IPS-15b (cell line): ENCODE measurements at regions not wholly inside any gene's neighbourhood (a gene's known extent, or its start where the extent isn't known, plus 50 kb on each side); places are given as distances from the start of the nearest gene placed in this dataset.
"Not testable (repeated sequence)": the region's sequence is repeated elsewhere in the genome, so short reads cannot be mapped to it uniquely, and the experiment has no call there.

Experiments
- H3K27me3 ChIP-seq: one replicate; pipeline ENCODE4 v1.6.1; 2013; ENCODE audit warnings: low read length; ENCODE audit not compliant: control insufficient read depth, insufficient read depth
- H3K36me3 ChIP-seq: one replicate; pipeline ENCODE4 v1.6.1; 2013; ENCODE audit warnings: low read length; ENCODE audit not compliant: control insufficient read depth, insufficient read depth
- H3K4me1 ChIP-seq: one replicate; pipeline ENCODE4 v1.6.1; 2013; ENCODE audit warnings: mild to moderate bottlenecking, low read length; ENCODE audit not compliant: control insufficient read depth, insufficient read depth
- H3K4me3 ChIP-seq: one replicate; pipeline ENCODE4 v1.5.1; 2013; ENCODE audit warnings: low read depth, low read length
- H3K9ac ChIP-seq: one replicate; pipeline ENCODE4 v1.6.1; 2013; ENCODE audit warnings: low read depth, mild to moderate bottlenecking, low read length
- H3K9me3 ChIP-seq: one replicate; pipeline ENCODE4 v1.6.1; 2013; ENCODE audit warnings: mild to moderate bottlenecking, low read length; ENCODE audit not compliant: control insufficient read depth, insufficient read depth

DNA sequence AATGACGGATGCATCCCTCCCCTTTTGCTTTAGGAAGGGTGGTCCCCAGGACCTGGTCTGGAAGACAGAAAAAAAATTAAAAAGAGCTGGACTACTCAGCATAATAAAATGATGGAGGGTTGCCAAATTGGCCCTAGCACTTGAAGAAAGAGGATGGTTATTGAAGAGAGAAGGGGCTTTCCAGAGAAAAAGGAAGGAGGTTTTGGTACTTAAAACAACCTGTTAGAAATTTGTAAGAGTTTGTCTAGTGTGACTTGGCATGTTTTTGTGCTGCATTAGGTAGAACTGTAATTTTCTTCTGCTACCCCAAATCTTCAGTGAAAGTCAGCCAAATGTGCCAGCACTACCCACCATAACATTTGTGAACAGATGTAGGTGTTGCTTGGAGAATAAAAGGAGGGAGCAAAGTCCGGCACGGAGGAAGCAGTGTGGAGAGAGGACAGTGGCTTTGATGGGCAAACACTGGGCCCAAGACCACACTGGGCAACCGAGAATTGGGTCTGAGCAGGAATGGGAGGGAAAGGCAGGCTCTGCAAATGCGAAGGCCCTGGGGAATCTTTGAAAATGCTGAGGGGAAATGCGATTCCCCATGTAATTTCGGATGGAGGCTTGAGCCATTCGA is 160.9 kb downstream of the QRSL1 start:
- Histone ChIP-seq H3K9me3 (no peaks in the 10 kb centered on the region), H3K4me1 (no peaks in the 10 kb centered on the region), H3K9ac (no peak overlapping the region), H3K4me3 (no peak overlapping the region), H3K27me3 (no peaks in the 10 kb centered on the region), H3K36me3 (no peaks in the 10 kb centered on the region)

DNA sequence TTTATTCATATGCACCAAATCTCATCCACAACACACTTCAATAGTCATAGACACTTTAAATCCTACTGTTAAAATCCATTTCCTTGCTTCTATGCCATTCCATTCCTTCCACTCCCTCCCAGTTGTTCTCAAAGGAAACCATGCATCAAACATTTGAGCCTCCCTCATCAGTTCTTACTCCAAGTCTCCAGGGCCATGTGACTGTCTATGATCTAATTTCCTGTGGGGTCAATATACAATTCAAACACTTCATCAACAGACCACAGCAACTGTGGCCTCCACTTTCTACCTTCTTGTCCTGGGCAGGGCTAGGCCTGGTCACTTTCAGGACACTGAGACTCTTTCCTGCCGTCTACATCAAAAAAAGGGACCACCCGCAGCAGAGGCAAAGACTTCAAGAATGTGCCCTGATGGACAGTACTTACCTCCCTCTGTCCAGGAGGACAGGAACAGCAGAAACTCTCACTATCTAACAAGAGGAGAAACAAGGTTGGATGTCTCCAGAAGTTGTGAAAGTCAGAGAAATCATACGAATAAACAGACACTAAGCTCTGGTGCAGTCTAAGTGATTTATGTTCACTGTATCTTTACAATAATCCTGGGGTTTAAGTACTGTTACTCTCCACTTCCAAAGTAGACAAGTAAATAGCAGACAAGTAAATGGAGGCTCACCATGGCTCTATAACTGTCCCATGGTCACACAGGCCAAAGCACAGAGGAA is 160.2 kb downstream of the QRSL1 start:
- Histone ChIP-seq H3K4me1 (no peaks in the 10 kb centered on the region), H3K9ac (no peak overlapping the region), H3K36me3 (no peaks in the 10 kb centered on the region), H3K9me3 (no peaks in the 10 kb centered on the region), H3K4me3 (no peak overlapping the region), H3K27me3 (no peaks in the 10 kb centered on the region)

DNA sequence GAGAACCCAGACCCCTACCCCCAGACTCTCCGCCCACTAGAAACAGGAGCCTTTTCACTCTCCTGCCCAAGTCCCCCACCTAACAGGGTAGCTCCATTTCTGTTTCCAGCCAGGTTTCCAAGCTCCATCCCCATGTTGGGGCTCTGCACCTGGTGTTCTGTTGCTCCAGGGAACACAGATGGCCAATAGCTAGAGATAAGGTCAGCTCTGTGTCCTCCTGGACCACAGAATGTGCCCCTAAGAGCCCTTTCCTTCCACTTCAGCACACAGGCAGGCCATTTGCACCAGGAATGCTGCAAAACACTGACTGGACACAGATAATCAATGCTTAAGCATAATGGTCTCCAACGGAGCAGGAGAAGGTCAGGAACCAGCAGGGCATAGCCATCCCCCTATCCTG is 159.4 kb downstream of the QRSL1 start:
- Histone ChIP-seq H3K27me3 (no peaks in the 10 kb centered on the region), H3K9ac (no peak overlapping the region), H3K36me3 (no peaks in the 10 kb centered on the region), H3K4me3 (no peak overlapping the region), H3K4me1 (no peaks in the 10 kb centered on the region), H3K9me3 (no peaks in the 10 kb centered on the region)

DNA sequence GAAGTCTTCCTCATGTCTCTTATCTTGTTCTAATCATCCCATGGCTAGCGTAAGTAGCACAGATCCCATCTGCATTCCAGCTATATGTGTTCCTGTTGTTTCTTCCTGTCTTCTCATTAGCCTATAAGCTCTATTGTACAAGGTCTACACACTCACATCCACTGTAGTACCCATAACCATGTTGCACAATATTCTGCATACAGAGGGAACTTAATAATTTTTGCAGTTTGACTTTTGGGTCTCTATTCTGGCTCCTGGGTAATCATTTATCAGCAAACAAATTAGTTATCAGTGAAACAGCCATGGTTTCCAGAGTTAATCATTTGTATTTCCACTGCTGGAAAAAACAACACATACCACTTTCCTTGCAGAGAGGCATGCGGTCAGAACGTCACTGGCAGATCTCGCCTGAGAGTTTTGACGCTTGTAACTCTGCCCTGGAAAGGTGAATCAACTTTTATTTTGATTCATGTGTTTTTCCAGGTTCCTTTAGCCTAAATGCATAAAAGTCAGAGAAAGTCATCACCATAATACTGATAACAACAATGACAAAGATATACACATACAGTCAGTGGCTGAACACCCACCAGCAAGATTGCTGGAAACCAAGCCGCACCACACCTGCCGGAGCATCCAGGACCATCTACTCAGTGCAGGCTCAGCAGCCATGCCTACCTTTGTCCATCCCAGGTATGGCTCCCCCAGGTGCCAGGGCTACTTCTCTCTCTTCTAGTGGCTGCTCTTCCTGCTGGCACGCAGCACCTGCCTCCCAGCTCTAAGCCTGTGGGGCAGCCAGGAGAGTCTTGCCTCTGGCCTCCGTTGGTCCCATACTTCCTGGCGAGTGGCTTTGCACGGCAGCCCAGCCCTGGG is 158.2 kb downstream of the QRSL1 start:
- peaks cover 3% of the 10 kb centered on the region for H3K4me1 ChIP-seq
- H3K9ac ChIP-seq: no peak overlapping the region
- H3K36me3 ChIP-seq: no peaks in the 10 kb centered on the region
- H3K9me3 ChIP-seq: no peaks in the 10 kb centered on the region
- no peak overlapping the region for H3K4me3 ChIP-seq
- H3K27me3 ChIP-seq: no peaks in the 10 kb centered on the region

DNA sequence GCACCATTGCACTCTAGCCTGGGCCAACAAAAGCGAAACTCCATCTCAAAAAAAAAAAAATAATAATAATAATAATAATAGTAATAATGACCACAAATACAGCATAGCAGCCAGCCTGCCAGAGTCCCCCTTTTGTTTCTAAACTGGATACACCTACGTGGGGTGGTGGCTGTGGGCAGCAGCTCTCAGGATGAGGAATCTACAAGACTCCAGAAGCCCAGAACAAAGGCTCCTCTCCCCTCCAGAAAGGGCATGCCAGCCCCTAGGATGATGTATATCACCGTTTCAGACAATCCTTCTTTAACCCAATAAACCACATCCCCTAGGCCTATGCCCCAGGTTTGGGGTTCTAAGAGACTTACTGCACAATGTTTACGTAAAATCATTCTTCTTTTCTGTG is 155.9 kb downstream of the QRSL1 start:
- Histone ChIP-seq H3K4me3 (no peak overlapping the region), H3K9ac (no peak overlapping the region)

DNA sequence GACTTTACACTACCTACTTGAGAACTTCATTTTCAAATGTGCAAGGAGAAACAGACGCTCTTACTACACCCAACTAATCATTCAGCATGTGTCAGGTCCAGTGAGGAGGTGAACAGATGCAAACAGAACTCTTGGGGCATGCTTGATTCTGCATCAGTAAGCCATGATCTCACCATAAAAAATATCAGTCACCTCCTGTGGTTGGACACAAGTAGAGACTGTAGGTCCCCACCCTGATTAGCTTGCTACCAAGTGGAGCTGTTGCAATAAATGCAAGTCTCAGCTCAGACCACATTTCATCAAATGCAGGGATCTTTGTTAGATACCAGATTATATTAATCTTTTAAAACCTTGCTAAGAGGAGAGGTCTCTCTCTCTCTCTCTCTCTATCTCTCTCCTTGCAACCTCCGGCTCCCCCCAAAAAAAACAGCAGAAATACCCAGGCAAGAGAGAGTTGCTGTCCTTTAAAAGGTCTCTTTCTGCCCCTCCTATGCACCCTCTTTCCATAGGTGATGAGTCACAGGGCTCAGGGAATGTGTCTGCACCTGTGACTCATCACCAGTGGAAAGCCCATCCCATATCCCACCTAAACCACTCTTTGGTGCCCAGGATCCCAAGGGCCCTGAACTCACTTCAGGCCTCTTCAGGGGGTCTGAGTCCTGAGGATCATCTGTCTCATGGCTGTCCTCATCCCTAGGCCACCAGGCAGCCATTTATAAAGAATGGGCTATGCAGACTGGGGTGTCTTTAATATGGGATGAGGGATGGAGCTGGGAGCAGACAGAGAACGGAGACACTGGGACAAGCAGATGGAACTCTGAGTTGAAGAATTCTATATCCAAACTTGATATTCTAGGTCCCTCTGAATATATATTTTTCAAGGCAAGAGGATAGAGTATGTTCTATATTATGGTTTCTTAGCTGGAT is 154.5 kb downstream of the QRSL1 start:
- Histone ChIP-seq H3K9ac (no peak overlapping the region), H3K4me3 (no peak overlapping the region), H3K27me3 (no peaks in the 10 kb centered on the region), H3K36me3 (no peaks in the 10 kb centered on the region), H3K9me3 (peaks cover 7% of the 10 kb centered on the region), H3K4me1 (peaks cover 3% of the 10 kb centered on the region)

More for the DNA sequence above, 155.9 kb downstream of the QRSL1 start:
- no peaks in the 10 kb centered on the region for H3K36me3 ChIP-seq
- H3K9me3 ChIP-seq: peaks cover 5% of the 10 kb centered on the region
- H3K27me3 ChIP-seq: no peaks in the 10 kb centered on the region
- peaks cover 3% of the 10 kb centered on the region for H3K4me1 ChIP-seq

DNA sequence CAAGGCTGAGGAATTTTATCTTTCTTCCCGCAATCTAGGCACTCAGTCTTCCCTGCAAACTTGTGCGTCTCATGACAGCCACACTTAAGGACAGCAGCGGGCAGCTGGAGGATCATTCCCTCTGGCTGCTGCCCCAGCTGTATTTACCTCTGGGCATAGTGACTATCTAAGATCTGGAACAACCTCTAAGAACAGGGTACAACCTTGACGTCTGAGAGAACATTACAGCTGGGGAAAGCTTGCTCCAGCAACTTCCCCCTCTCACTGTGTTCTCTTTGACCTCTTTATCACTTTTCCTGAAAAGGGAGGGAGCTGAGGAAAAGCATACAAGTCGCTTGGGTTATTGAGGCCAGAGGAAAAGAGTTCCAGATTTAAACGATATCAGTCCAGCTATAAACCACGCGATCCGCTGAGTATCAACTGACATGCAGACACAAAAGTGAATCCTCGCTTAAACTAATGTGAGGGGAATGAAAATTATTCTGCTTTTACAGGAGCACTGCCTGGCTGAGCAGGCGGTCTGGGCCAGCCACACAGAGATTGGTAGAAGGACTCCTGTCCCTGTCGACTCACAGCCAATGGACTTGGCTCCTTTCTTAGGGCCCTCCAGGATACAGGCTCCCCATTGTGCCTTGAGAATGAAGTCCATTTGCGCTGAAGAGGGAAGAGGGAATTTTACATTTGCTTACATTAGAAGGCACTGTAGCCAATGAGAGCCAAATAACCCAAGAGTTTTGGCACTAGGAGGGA is 153.3 kb downstream of the QRSL1 start:
- Histone ChIP-seq H3K36me3 (no peaks in the 10 kb centered on the region), H3K9ac (no peak overlapping the region), H3K4me1 (peaks cover 3% of the 10 kb centered on the region), H3K4me3 (no peak overlapping the region), H3K27me3 (no peaks in the 10 kb centered on the region), H3K9me3 (peaks cover 7% of the 10 kb centered on the region)

DNA sequence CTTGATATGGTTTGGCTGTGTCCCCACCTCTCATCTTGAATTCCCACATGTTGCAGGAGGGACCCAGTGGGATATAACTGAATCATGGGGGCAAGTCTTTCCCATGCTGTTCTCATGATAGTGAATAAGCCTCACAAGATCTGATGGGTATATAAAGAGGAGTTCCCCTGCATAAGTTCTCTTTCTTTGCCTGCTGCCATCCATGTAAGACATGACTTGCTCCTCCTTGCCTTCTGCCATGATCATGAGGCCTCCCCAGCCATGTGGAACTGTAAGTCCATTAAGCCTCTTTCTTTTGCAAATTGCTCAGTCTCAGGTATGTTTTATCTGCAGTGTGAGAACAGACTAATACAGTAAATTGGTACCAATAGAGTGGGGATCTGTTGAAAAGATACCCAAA is 150.2 kb downstream of the QRSL1 start:
- not testable (repeated sequence) for H3K36me3 ChIP-seq, H3K4me1 ChIP-seq, H3K9ac ChIP-seq, H3K27me3 ChIP-seq, H3K9me3 ChIP-seq, H3K4me3 ChIP-seq

DNA sequence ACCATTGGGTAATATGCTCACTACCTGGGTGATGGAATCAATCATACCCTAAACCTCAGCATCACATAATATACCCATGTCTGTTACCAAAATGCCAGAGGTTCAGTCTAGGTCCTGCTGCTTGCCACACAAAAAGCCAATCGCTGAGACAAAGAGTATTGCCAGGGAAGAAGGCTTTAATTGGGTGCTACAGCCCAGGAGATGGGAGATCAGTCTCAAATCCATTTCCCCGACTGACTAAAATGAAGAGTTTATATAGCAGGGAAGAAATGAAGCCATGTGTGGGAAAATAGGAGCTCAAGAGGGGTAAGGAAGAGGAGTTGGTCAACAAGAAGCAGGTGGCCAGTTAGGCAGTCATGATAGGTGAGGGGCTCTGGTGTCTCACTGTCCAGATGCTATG is 149.6 kb downstream of the QRSL1 start:
- no peak overlapping the region for H3K9ac ChIP-seq
- no peaks in the 10 kb centered on the region for H3K36me3 ChIP-seq
- peaks cover 3% of the 10 kb centered on the region for H3K4me1 ChIP-seq
- H3K27me3 ChIP-seq: no peaks in the 10 kb centered on the region
- H3K9me3 ChIP-seq: peaks cover 7% of the 10 kb centered on the region
- H3K4me3 ChIP-seq: no peak overlapping the region

DNA sequence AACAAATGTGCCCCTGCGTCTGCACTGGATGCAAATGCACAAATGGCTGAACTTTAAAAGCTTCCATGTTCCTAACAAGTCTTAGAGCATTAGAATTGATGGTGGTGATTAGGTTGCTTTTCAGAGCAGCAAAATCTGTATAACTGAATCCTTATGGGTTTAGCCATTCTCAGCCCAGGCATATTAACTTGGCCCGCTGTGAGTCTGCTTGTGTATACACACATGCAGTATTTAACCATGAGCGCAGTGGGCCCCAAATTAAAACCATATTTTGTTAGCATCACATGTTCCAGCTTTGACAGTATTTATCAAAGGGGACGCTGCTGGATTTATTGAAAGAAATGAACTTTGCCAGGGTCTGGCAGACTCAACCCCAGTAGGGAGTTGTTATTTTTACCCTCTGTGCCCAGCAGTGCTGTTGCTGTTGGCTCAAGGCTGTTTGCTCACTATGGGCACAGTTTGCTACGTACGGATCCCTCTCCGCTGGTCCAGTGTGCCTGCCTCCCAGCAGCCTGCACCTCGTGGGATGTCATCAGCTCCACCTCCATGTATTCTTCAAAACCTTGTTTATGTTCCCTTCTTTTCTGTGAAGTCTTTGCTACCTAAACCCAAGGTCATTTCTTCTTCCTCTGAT is 144.7 kb downstream of the QRSL1 start:
- Histone ChIP-seq H3K27me3 (no peaks in the 10 kb centered on the region), H3K9me3 (peaks cover 5% of the 10 kb centered on the region), H3K4me3 (no peak overlapping the region), H3K9ac (no peak overlapping the region), H3K36me3 (no peaks in the 10 kb centered on the region), H3K4me1 (no peaks in the 10 kb centered on the region)
